Right lobe of liver (tissue), 4 donors: ENCODE measurements at regions not wholly inside any gene's neighbourhood (a gene's known extent, or its start where the extent isn't known, plus 50 kb on each side); places are given as distances from the start of the nearest gene placed in this dataset.

Experiments used
- CTCF ChIP-seq, 4 donors: fragments of 200-600 bp in 3 of 4; fragments of 450-650 bp in 1 of 4; IDR thresholded peaks; one replicate each; pipeline versions ENCODE4 v1.5.1 to v1.8.0; 2016 to 2022; ENCODE audit warnings: antibody characterized with exemption in 4 of 4, mild to moderate bottlenecking in 2 of 4
- POLR2A ChIP-seq: fragments of 450-650 bp; IDR thresholded peaks from one replicate; pipeline ENCODE4 v1.6.1; 2017; ENCODE audit warnings: antibody characterized with exemption, mild to moderate bottlenecking
- donor health status: DM: no; HTN: no; CAD: no.
- donor health status: DM: no; HTN: no; CAD: no.
- donor health status: DM: no; HTN: yes; CAD: no.

- TF ChIP-seq CTCF (IDR thresholded peaks at IDR 0.05) (no peak), POLR2A (no peak)
These were observed 491.3 kb downstream of the TAFA4 start for GRCh38 chr3:68441054-68441453.
